Epithelial cell of esophagus (primary cell): ENCODE measurements at regions not wholly inside any gene's neighbourhood (a gene's known extent, or its start where the extent isn't known, plus 50 kb on each side); places are given as distances from the start of the nearest gene placed in this dataset.
"Not testable (repeated sequence)": the region's sequence is repeated elsewhere in the genome, so short reads cannot be mapped to it uniquely, and the experiment has no call there.

Source experiments
- DNase-seq: peaks from one replicate; pipeline ENCODE4 v3.0.0; 2010; ENCODE audit warnings: low read depth
- H3K4me3 ChIP-seq: 2 replicates; pipeline ENCODE4 v1.5.1; 2011; ENCODE audit warnings: mild to moderate bottlenecking, low read length, control low read depth
- CTCF ChIP-seq: IDR thresholded peaks from 2 replicates; pipeline ENCODE4 v1.5.1; 2011; ENCODE audit warnings: low read depth, mild to moderate bottlenecking, low read length, control low read depth, inconsistent platforms; ENCODE audit not compliant: insufficient read depth; ENCODE audit errors: missing control alignments

GRCh38 chr17:77834170-77835115 is 124.1 kb upstream of the TNRC6C start:
- no peak for TF ChIP-seq CTCF
- peak; percentile 18 for DNase-seq
- no peak overlapping the region for H3K4me3 ChIP-seq

- DNase-seq: peak; percentile 73
- TF ChIP-seq CTCF: no peak
- H3K4me3 ChIP-seq: no peak overlapping the region
Observed at GRCh38 chr17:77836557-77837041, 121.9 kb upstream of the TNRC6C start.

GRCh38 chr17:77837072-77837471 is 121.4 kb upstream of the TNRC6C start:
- not testable (repeated sequence) for H3K4me3 ChIP-seq, DNase-seq

GRCh38 chr17:77837917-77838316 is 120.6 kb upstream of the TNRC6C start:
- no peak for TF ChIP-seq CTCF
- DNase-seq: no peak
- no peak overlapping the region for H3K4me3 ChIP-seq

GRCh38 chr17:77838748-77839697 is 119.5 kb upstream of the TNRC6C start:
- TF ChIP-seq CTCF: no peak
- DNase-seq: no peak
- no peak overlapping the region for H3K4me3 ChIP-seq

- no peak overlapping the region for H3K4me3 ChIP-seq
- no peak for DNase-seq
- TF ChIP-seq CTCF: no peak
Observed at GRCh38 chr17:77839698-77840512, 118.6 kb upstream of the TNRC6C start.
